GM23338 (cell line): ENCODE measurements at regions not wholly inside any gene's neighbourhood (a gene's known extent, or its start where the extent isn't known, plus 50 kb on each side); places are given as distances from the start of the nearest gene placed in this dataset.

Source experiments
- EZH2phosphoT487 ChIP-seq: fragments of 200-600 bp; sonication (generic); IDR thresholded peaks from one replicate; pipeline ENCODE4 v1.8.1; 2018; ENCODE audit warnings: antibody characterized with exemption; ENCODE audit not compliant: unreplicated experiment
- POLR2AphosphoS5 ChIP-seq: IDR thresholded peaks from 2 replicates; pipeline ENCODE4 v1.6.1; 2016; ENCODE audit warnings: antibody characterized with exemption, low read depth
- TF ChIP-seq, protein P1 (sequence below), 2 experiments: fragments of 200-600 bp in 1 of 2; sonication (generic) in 1 of 2; conservative IDR thresholded peaks; 2 replicates each; pipeline versions ENCODE4 v1.5.1 to v1.6.1; 2016 to 2017; ENCODE audit warnings: antibody characterized with exemption in 2 of 2, low read depth in 2 of 2, mild to moderate bottlenecking in 2 of 2, moderate library complexity in 1 of 2
- TF ChIP-seq, protein P2 (sequence below): IDR thresholded peaks from one replicate; pipeline ENCODE4 v1.6.1; 2018; ENCODE audit warnings: antibody characterized with exemption; ENCODE audit not compliant: unreplicated experiment

DNA sequence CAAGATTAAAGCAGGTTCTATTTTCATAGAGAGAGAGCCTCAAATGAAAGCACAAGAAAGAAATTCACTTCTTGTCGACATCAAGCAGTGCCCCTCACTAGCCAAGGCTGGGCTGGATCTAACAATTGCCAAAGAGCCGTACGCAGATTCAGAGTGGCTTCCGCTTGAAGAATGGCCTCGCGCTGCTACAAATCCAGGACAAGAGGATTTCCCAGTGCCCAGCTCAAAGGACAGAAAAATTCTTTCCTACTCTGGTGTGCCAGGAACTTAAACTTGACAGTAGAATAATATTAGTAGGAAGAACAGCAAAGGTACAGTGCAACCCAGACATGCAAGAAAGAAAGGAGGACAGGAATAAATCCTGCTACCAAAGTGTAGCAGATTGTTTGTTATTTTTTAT, 56.5 kb upstream of the PPARGC1A start:
- TF ChIP-seq, protein P1, sequence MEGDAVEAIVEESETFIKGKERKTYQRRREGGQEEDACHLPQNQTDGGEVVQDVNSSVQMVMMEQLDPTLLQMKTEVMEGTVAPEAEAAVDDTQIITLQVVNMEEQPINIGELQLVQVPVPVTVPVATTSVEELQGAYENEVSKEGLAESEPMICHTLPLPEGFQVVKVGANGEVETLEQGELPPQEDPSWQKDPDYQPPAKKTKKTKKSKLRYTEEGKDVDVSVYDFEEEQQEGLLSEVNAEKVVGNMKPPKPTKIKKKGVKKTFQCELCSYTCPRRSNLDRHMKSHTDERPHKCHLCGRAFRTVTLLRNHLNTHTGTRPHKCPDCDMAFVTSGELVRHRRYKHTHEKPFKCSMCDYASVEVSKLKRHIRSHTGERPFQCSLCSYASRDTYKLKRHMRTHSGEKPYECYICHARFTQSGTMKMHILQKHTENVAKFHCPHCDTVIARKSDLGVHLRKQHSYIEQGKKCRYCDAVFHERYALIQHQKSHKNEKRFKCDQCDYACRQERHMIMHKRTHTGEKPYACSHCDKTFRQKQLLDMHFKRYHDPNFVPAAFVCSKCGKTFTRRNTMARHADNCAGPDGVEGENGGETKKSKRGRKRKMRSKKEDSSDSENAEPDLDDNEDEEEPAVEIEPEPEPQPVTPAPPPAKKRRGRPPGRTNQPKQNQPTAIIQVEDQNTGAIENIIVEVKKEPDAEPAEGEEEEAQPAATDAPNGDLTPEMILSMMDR (conservative IDR thresholded peaks at IDR 0.05; ENCODE audit: low read depth in 2 of 2): no peak
- TF ChIP-seq, protein P2, sequence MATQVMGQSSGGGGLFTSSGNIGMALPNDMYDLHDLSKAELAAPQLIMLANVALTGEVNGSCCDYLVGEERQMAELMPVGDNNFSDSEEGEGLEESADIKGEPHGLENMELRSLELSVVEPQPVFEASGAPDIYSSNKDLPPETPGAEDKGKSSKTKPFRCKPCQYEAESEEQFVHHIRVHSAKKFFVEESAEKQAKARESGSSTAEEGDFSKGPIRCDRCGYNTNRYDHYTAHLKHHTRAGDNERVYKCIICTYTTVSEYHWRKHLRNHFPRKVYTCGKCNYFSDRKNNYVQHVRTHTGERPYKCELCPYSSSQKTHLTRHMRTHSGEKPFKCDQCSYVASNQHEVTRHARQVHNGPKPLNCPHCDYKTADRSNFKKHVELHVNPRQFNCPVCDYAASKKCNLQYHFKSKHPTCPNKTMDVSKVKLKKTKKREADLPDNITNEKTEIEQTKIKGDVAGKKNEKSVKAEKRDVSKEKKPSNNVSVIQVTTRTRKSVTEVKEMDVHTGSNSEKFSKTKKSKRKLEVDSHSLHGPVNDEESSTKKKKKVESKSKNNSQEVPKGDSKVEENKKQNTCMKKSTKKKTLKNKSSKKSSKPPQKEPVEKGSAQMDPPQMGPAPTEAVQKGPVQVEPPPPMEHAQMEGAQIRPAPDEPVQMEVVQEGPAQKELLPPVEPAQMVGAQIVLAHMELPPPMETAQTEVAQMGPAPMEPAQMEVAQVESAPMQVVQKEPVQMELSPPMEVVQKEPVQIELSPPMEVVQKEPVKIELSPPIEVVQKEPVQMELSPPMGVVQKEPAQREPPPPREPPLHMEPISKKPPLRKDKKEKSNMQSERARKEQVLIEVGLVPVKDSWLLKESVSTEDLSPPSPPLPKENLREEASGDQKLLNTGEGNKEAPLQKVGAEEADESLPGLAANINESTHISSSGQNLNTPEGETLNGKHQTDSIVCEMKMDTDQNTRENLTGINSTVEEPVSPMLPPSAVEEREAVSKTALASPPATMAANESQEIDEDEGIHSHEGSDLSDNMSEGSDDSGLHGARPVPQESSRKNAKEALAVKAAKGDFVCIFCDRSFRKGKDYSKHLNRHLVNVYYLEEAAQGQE: no peak
- no peak for TF ChIP-seq POLR2AphosphoS5
- no peak for TF ChIP-seq EZH2phosphoT487
